Body of pancreas (tissue), 4 donors: ENCODE measurements at regions not wholly inside any gene's neighbourhood (a gene's known extent, or its start where the extent isn't known, plus 50 kb on each side); places are given as distances from the start of the nearest gene placed in this dataset.

Source experiments
- ATAC-seq: fragments of 150-250 bp; one replicate; pipeline ENCODE4 v1.9.1; 2016
- DNase-seq, 4 donors: peaks; one replicate each; pipeline ENCODE4 v3.0.0-alpha.2; 2019
- H3K27ac ChIP-seq, 4 donors: fragments of 200-600 bp; sonication (generic); 1 replicate in 3 of 4; 2 replicates in 1 of 4; pipeline versions ENCODE4 v1.5.1 to v1.6.1; 2016 to 2019; ENCODE audit warnings: mild to moderate bottlenecking in 1 of 4, mixed read lengths in 1 of 4, moderate library complexity in 1 of 4
- H3K27me3 ChIP-seq, 2 donors: fragments of 200-600 bp; sonication (generic); one replicate each; pipeline ENCODE4 v1.6.0; 2016; ENCODE audit warnings: mild to moderate bottlenecking in 1 of 2
- H3K36me3 ChIP-seq, 2 donors: fragments of 200-600 bp; sonication (generic); replicated peaks in 1 of 2; 2 replicates each; pipeline ENCODE4 v1.5.1; 2016; ENCODE audit warnings: low read depth in 2 of 2; ENCODE audit not compliant: insufficient read depth in 1 of 2
- H3K4me1 ChIP-seq: fragments of 200-600 bp; sonication (generic); one replicate; pipeline ENCODE4 v1.6.0; 2016
- H3K4me3 ChIP-seq, 2 donors: fragments of 200-600 bp; sonication (generic); 1 replicate in 1 of 2; 2 replicates in 1 of 2; pipeline ENCODE4 v1.5.1; 2016 to 2019
- H3K9me3 ChIP-seq, 3 donors: fragments of 200-600 bp; sonication (generic); 1 replicate in 2 of 3; 2 replicates in 1 of 3; pipeline ENCODE4 v1.5.1; 2016
- CTCF ChIP-seq, 7 experiments: fragments of 450-650 bp in 4 of 7; fragments of 200-600 bp in 3 of 7; sonication (generic) in 3 of 7; IDR thresholded peaks; one replicate each; pipeline ENCODE4 v1.5.1; 2016 to 2019; ENCODE audit warnings: antibody characterized with exemption in 7 of 7
- POLR2A ChIP-seq, 3 donors: fragments of 450-650 bp; IDR thresholded peaks; one replicate each; pipeline ENCODE4 v1.6.1; 2016; ENCODE audit warnings: antibody characterized with exemption in 3 of 3, mild to moderate bottlenecking in 2 of 3
- WGBS, 2 donors: methylation state at CpG; one replicate each; pipeline ENCODE4 v1.1.5; 2017; 5-methylcytosine and 5-hydroxymethylcytosine counted together
- intact Hi-C: fragments of 100-400 bp; cut with DNase I; formaldehyde crosslinking; loops from one replicate; pipeline ENCODE4 v1.15.1; 2023

DNA sequence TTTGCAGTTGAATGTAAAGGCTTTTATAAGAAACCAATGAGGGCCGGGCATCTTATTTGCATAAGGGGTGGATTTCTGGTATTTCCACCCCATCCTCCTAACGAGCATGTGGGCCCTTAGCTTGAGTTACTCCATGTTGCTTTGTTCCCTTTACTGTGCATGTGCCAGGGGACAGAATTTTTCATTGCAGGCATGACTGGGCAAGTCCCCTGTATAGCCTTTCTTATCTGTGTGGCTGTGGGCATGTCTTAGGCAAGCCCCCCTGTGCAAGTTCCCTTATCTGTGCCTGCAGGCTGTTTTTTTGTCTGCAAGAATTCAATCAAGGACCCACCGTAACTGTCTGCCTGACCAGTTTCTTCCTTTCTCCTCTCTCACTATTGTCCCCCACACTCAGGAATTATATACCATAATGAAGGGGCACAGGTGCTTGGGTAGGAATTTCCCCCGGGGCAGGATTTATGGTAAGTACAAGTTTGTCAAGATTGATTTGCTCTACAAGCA, 152.2 kb upstream of the CNOT2 start:
- no peaks in the 10 kb centered on the region for H3K36me3 ChIP-seq
- 57 to 75% methylated on average over 4 of the region's 4 CpGs for WGBS, 2 donors
- TF ChIP-seq POLR2A (IDR thresholded peaks at IDR 0.05) = no peak
- TF ChIP-seq CTCF (IDR thresholded peaks at IDR 0.05) = no peak
- no peak for DNase-seq
- no peak overlapping the region for H3K27ac ChIP-seq
- intact Hi-C loops = no loop called here
- H3K4me1 ChIP-seq = no peaks in the 10 kb centered on the region
- no peaks in the 10 kb centered on the region for H3K9me3 ChIP-seq
- no peak overlapping the region for H3K4me3 ChIP-seq
- no peaks in the 10 kb centered on the region for H3K27me3 ChIP-seq
- no peak for ATAC-seq

- 68 to 79% methylated on average over 2 of the region's 2 CpGs for WGBS, 2 donors
- TF ChIP-seq CTCF (IDR thresholded peaks at IDR 0.05) = no peak
- TF ChIP-seq POLR2A (IDR thresholded peaks at IDR 0.05) = no peak
- Histone ChIP-seq H3K4me1 (no peaks in the 10 kb centered on the region), H3K4me3 (no peak overlapping the region), H3K27ac (no peak overlapping the region), H3K9me3 (no peaks in the 10 kb centered on the region), H3K36me3 (no peaks in the 10 kb centered on the region), H3K27me3 (no peaks in the 10 kb centered on the region)
- intact Hi-C loops = no loop called here
- DNase-seq (no peak), ATAC-seq (no peak)
Observed at GRCh38 chr12:70094467-70094866, 148.8 kb upstream of the CNOT2 start.

DNA sequence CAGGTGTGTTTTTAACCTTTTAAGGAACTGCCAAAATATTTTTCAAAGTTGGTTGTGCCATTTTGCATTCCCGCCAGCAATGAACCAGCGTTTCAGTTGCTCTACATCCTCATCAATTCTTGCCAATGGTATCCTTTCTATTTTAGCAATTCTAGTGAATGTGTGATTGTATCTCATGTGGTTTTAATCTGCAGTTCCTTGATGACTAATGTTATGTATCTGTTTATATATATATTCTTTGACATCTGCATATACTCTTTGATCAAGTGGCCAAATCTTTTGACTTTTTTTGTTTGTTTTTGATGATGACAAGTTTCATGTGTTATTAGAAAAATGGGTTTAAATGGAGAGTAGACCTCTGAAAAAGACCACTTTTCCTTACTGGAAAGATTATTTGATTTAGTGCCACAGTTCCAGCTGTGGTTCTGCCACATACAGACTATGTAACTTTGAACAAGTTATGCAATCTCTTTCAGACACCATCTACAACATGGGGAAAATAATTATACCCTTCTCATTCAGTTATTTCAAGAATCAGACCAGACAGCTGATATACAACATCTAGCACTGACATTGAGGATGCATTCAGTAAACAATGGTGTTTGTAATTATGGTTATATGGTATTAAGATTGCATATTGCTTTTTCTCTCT, 146.3 kb upstream of the CNOT2 start:
- no peaks in the 10 kb centered on the region for H3K27me3 ChIP-seq
- no peaks in the 10 kb centered on the region for H3K36me3 ChIP-seq
- no peaks in the 10 kb centered on the region for H3K9me3 ChIP-seq
- 83 to 87% methylated on average over 2 of the region's 2 CpGs for WGBS, 2 donors
- intact Hi-C loops = no loop called here
- DNase-seq (no peak), ATAC-seq (no peak)
- TF ChIP-seq CTCF (IDR thresholded peaks at IDR 0.05) (no peak), POLR2A (IDR thresholded peaks at IDR 0.05) (no peak)
- no peaks in the 10 kb centered on the region for H3K4me1 ChIP-seq
- H3K27ac ChIP-seq = no peak overlapping the region
- H3K4me3 ChIP-seq = no peak overlapping the region

DNA sequence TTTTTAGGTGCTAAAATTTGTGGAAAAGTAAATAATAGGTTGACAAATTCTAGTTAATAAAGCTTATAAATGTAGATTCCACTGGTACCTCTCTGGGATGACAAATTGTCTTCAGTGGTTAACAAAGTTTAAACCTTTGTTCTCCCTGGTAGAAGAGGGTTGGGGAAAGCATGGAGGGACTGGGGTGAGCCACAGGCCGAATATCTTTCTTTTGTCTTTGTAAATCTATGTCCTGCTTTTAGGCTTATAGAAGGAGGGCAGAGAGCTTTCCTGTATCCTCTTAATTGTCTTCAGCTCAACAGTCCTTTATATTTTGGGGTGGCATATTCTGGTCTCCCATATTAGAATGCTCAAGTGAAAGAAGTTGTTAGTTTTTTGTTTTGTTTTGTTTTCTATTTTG, 142.2 kb upstream of the CNOT2 start:
- Histone ChIP-seq H3K9me3 (no peaks in the 10 kb centered on the region), H3K27me3 (no peaks in the 10 kb centered on the region), H3K27ac (no peak overlapping the region), H3K4me1 (no peaks in the 10 kb centered on the region), H3K36me3 (no peaks in the 10 kb centered on the region), H3K4me3 (no peak overlapping the region)
- intact Hi-C loops = no loop called here
- no peak for ATAC-seq
- WGBS, 2 donors = 47 to 64% methylated on average over 1 of the region's 1 CpG
- TF ChIP-seq CTCF (IDR thresholded peaks at IDR 0.05) (no peak), POLR2A (IDR thresholded peaks at IDR 0.05) (no peak)
- no peak for DNase-seq

DNA sequence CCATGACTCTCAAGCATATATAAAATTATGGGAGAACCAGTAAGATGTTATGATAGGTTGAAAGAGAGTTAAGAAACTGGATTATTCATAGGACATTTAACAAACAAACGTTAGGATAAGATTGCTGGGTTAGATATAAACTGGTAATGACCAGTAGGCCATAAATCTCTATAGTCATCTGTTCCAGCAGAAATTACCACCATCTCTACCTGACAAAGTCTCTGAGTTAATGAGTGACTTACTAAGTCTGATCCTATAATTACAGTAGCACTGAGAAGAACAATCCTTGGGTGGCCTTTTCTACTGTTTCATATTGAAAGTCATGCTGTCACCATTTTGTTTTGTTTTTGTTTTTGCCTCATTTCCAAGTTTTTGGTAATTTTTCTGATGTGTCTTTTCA, 136.9 kb upstream of the CNOT2 start:
- 9 to 14% methylated on average over 1 of the region's 1 CpG for WGBS, 2 donors
- no peaks in the 10 kb centered on the region for H3K36me3 ChIP-seq
- DNase-seq (no peak), ATAC-seq (no peak)
- TF ChIP-seq POLR2A (IDR thresholded peaks at IDR 0.05) = no peak
- no peak for TF ChIP-seq CTCF (IDR thresholded peaks at IDR 0.05)
- peaks cover 0 to 7% (median 0%) of the 10 kb centered on the region in 3 donors for H3K9me3 ChIP-seq
- intact Hi-C loops = no loop called here
- no peaks in the 10 kb centered on the region for H3K4me1 ChIP-seq
- H3K27ac ChIP-seq = no peak overlapping the region
- H3K27me3 ChIP-seq = no peaks in the 10 kb centered on the region
- H3K4me3 ChIP-seq = no peak overlapping the region
